HAP-1 (cell line): ENCODE measurements at regions not wholly inside any gene's neighbourhood (a gene's known extent, or its start where the extent isn't known, plus 50 kb on each side); places are given as distances from the start of the nearest gene placed in this dataset.

Source experiments
- DNase-seq, 2 experiments: peaks; one replicate each; pipeline ENCODE4 v3.0.0-alpha.2; 2016 to 2020; ENCODE audit warnings: low spot score in 2 of 2
- H3K27me3 ChIP-seq: fragments of 250-450 bp; sonication (Bioruptor Pico); 2 replicates; pipeline ENCODE4 v1.5.1; 2020; ENCODE audit warnings: low read depth, mild to moderate bottlenecking, moderate library complexity
- H3K36me3 ChIP-seq: fragments of 250-450 bp; sonication (Bioruptor Pico); replicated peaks from 2 replicates; pipeline ENCODE4 v1.5.1; 2020; ENCODE audit warnings: mild to moderate bottlenecking
- H3K4me1 ChIP-seq: fragments of 250-450 bp; sonication (Bioruptor Pico); 2 replicates; pipeline ENCODE4 v1.5.1; 2020; ENCODE audit warnings: mild to moderate bottlenecking
- H3K4me3 ChIP-seq: fragments of 250-450 bp; sonication (Bioruptor Pico); 2 replicates; pipeline ENCODE4 v1.5.1; 2020; ENCODE audit warnings: mild to moderate bottlenecking, moderate library complexity
- H3K9me3 ChIP-seq: fragments of 250-450 bp; sonication (Bioruptor Pico); 2 replicates; pipeline ENCODE4 v1.5.1; 2020; ENCODE audit warnings: mild to moderate bottlenecking, moderate library complexity
- in situ Hi-C: fragments of 300-500 bp; cut with MboI; formaldehyde crosslinking; loops from 3 replicates; pipeline ENCODE4 v1.14.3; 2020; ENCODE audit warnings: low sequenced_read_pairs, inconsistent platforms, mixed read lengths

- DNase-seq, result no peak
- Histone ChIP-seq H3K4me1 (peaks cover 18% of the 10 kb centered on the region), H3K9me3 (no peaks in the 10 kb centered on the region), H3K27me3 (no peaks in the 10 kb centered on the region), H3K36me3 (no peaks in the 10 kb centered on the region), H3K4me3 (no peak overlapping the region)
- in situ Hi-C loops, result no loop called here
Observed at GRCh38 chr7:26444555-26444954, 152.9 kb downstream of the SNX10 start.

GRCh38 chr7:26447116-26447515 lies 155.5 kb downstream of the SNX10 start:
- no peaks in the 10 kb centered on the region for H3K9me3 ChIP-seq
- H3K27me3 ChIP-seq, result no peaks in the 10 kb centered on the region
- no peaks in the 10 kb centered on the region for H3K36me3 ChIP-seq
- in situ Hi-C loops, result no loop called here
- H3K4me3 ChIP-seq, result no peak overlapping the region
- peaks cover 4% of the 10 kb centered on the region; the same call in 1 of the 2 replicates for H3K4me1 ChIP-seq
- DNase-seq, result peak; percentile 14 to 28

- in situ Hi-C loops, result no loop called here
- Histone ChIP-seq H3K4me3 (no peak overlapping the region), H3K4me1 (peaks cover 4% of the 10 kb centered on the region; the same call in 1 of the 2 replicates), H3K9me3 (no peaks in the 10 kb centered on the region), H3K27me3 (no peaks in the 10 kb centered on the region), H3K36me3 (no peaks in the 10 kb centered on the region)
- DNase-seq, result no peak
Observed at GRCh38 chr7:26449175-26450165, 157.8 kb downstream of the SNX10 start.

- no peaks in the 10 kb centered on the region for H3K36me3 ChIP-seq
- DNase-seq, result no peak
- H3K4me3 ChIP-seq, result no peak overlapping the region
- H3K27me3 ChIP-seq, result no peaks in the 10 kb centered on the region
- in situ Hi-C loops, result no loop called here
- no peaks in the 10 kb centered on the region; the same call in 1 of the 2 replicates for H3K4me1 ChIP-seq
- H3K9me3 ChIP-seq, result no peaks in the 10 kb centered on the region
Observed at GRCh38 chr7:26451997-26452396, 160.3 kb downstream of the SNX10 start.

GRCh38 chr7:26454180-26454579 lies 162.5 kb downstream of the SNX10 start:
- Histone ChIP-seq H3K27me3 (no peaks in the 10 kb centered on the region), H3K4me1 (no peaks in the 10 kb centered on the region), H3K4me3 (no peak overlapping the region), H3K36me3 (no peaks in the 10 kb centered on the region), H3K9me3 (no peaks in the 10 kb centered on the region)
- in situ Hi-C loops, result no loop called here
- no peak for DNase-seq

GRCh38 chr7:26457696-26458327 lies 166.2 kb downstream of the SNX10 start:
- no peak for DNase-seq
- H3K27me3 ChIP-seq, result no peaks in the 10 kb centered on the region
- in situ Hi-C loops, result no loop called here
- no peaks in the 10 kb centered on the region for H3K9me3 ChIP-seq
- no peak overlapping the region for H3K4me3 ChIP-seq
- H3K4me1 ChIP-seq, result no peaks in the 10 kb centered on the region
- no peaks in the 10 kb centered on the region for H3K36me3 ChIP-seq

GRCh38 chr7:26458466-26459145 lies 166.9 kb downstream of the SNX10 start:
- Histone ChIP-seq H3K9me3 (no peaks in the 10 kb centered on the region), H3K4me3 (no peak overlapping the region), H3K27me3 (no peaks in the 10 kb centered on the region), H3K36me3 (no peaks in the 10 kb centered on the region), H3K4me1 (no peaks in the 10 kb centered on the region)
- in situ Hi-C loops, result no loop called here
- no peak for DNase-seq

- in situ Hi-C loops, result no loop called here
- Histone ChIP-seq H3K27me3 (no peaks in the 10 kb centered on the region), H3K36me3 (no peaks in the 10 kb centered on the region), H3K4me3 (no peak overlapping the region), H3K9me3 (no peaks in the 10 kb centered on the region), H3K4me1 (no peaks in the 10 kb centered on the region)
- no peak for DNase-seq
Observed at GRCh38 chr7:26459540-26460193, 168.0 kb downstream of the SNX10 start.

- in situ Hi-C loops, result no loop called here
- Histone ChIP-seq H3K4me1 (no peaks in the 10 kb centered on the region), H3K9me3 (no peaks in the 10 kb centered on the region), H3K36me3 (no peaks in the 10 kb centered on the region), H3K27me3 (no peaks in the 10 kb centered on the region), H3K4me3 (no peak overlapping the region)
- no peak for DNase-seq
Observed at GRCh38 chr7:26460351-26461085, 168.9 kb downstream of the SNX10 start.

GRCh38 chr7:26461518-26461917 lies 169.9 kb downstream of the SNX10 start:
- no peak for DNase-seq
- Histone ChIP-seq H3K4me1 (no peaks in the 10 kb centered on the region), H3K9me3 (no peaks in the 10 kb centered on the region), H3K27me3 (no peaks in the 10 kb centered on the region), H3K4me3 (no peak overlapping the region), H3K36me3 (no peaks in the 10 kb centered on the region)
- in situ Hi-C loops, result no loop called here

- H3K27me3 ChIP-seq, result peaks cover 5% of the 10 kb centered on the region; the same call in 1 of the 2 replicates
- in situ Hi-C loops, result no loop called here
- H3K4me1 ChIP-seq, result no peaks in the 10 kb centered on the region
- H3K36me3 ChIP-seq, result no peaks in the 10 kb centered on the region
- H3K9me3 ChIP-seq, result no peaks in the 10 kb centered on the region
- no peak overlapping the region for H3K4me3 ChIP-seq
- DNase-seq, result no peak
Observed at GRCh38 chr7:26466007-26466406, 174.3 kb downstream of the SNX10 start.

GRCh38 chr7:26467104-26467503 lies 175.4 kb downstream of the SNX10 start:
- no peaks in the 10 kb centered on the region for H3K4me1 ChIP-seq
- in situ Hi-C loops, result no loop called here
- DNase-seq, result no peak
- H3K4me3 ChIP-seq, result no peak overlapping the region
- H3K9me3 ChIP-seq, result no peaks in the 10 kb centered on the region
- H3K27me3 ChIP-seq, result peaks cover 5% of the 10 kb centered on the region; the same call in 1 of the 2 replicates
- no peaks in the 10 kb centered on the region for H3K36me3 ChIP-seq

GRCh38 chr7:26467541-26467940 lies 175.9 kb downstream of the SNX10 start:
- H3K36me3 ChIP-seq, result no peaks in the 10 kb centered on the region
- no peaks in the 10 kb centered on the region for H3K9me3 ChIP-seq
- no peak for DNase-seq
- no peaks in the 10 kb centered on the region for H3K4me1 ChIP-seq
- H3K27me3 ChIP-seq, result peaks cover 5% of the 10 kb centered on the region; the same call in 1 of the 2 replicates
- H3K4me3 ChIP-seq, result no peak overlapping the region
- in situ Hi-C loops, result no loop called here
